ENCODE measurements at regions not wholly inside any gene's neighbourhood (a gene's known extent, or its start where the extent isn't known, plus 50 kb on each side); places are given as distances from the start of the nearest gene placed in this dataset.

DNA sequence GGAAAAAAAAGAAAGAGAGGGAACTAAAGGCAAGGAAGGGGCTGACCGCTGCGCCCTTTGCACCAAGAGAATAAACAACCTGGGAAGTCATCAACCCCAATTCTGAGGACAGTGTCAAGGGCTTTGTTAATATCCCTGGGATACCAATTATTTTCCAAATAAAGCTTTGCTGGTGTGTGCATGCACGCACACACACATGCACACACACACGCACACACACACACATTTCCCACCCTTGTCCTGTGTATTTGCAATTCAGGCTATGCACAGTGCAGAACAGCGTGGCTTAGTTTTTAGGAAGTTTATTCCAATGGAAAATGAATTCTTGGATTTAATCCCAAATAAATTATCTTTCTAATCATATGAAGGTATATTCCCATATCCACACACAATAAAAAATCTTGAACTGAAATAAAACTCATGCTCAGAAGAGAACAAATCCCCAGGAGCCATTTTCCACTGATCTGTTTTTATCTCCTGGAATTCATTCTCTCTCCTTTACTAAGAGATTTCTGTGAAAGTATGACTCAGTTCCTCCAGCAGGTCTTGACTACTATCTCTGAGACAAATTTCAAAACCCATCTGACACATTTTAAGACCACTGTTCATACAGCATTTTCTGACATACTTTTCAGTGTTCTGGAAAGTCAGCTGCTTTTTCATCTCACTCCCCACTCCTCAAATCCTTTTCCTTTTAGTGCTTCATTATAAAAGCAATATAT, 334.4 kb upstream of the ATP2B1 start:
- no peak overlapping the region for H3K4me3 ChIP-seq (replicated peaks; ENCODE audit: low read depth, low read length)
- TF ChIP-seq, protein P1, sequence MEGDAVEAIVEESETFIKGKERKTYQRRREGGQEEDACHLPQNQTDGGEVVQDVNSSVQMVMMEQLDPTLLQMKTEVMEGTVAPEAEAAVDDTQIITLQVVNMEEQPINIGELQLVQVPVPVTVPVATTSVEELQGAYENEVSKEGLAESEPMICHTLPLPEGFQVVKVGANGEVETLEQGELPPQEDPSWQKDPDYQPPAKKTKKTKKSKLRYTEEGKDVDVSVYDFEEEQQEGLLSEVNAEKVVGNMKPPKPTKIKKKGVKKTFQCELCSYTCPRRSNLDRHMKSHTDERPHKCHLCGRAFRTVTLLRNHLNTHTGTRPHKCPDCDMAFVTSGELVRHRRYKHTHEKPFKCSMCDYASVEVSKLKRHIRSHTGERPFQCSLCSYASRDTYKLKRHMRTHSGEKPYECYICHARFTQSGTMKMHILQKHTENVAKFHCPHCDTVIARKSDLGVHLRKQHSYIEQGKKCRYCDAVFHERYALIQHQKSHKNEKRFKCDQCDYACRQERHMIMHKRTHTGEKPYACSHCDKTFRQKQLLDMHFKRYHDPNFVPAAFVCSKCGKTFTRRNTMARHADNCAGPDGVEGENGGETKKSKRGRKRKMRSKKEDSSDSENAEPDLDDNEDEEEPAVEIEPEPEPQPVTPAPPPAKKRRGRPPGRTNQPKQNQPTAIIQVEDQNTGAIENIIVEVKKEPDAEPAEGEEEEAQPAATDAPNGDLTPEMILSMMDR (IDR thresholded peaks at IDR 0.05; ENCODE audit: low read depth, low read length, missing control alignments), result no peak

DNA sequence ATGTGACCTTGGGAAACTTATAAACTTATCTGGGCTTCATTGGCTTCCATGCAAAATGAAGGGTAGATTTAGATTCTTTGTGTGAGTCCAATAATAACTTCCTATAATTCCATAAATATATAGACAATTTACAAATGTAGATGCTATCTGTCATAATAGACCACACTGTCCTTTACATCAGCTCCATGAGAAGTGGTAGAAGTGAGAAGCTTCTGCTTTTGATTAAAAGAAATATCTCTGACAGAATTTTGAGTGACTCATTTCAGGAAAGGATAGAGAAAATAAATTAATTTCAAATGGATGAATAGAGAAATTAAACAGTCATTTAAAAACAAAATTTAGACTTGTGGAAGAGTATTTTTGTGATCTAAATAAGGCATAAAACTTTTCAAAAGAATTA, 329.7 kb upstream of the ATP2B1 start:
- H3K4me3 ChIP-seq (replicated peaks; ENCODE audit: low read depth, low read length), result no peak overlapping the region
- no peak for DNase-seq (ENCODE audit: extremely low read depth, low read depth)
- TF ChIP-seq, protein P1 (IDR thresholded peaks at IDR 0.05; ENCODE audit: low read depth, low read length, missing control alignments), result no peak

More for the DNA sequence above, 334.4 kb upstream of the ATP2B1 start:
- DNase-seq (ENCODE audit: extremely low read depth, low read depth), result no peak

DNA sequence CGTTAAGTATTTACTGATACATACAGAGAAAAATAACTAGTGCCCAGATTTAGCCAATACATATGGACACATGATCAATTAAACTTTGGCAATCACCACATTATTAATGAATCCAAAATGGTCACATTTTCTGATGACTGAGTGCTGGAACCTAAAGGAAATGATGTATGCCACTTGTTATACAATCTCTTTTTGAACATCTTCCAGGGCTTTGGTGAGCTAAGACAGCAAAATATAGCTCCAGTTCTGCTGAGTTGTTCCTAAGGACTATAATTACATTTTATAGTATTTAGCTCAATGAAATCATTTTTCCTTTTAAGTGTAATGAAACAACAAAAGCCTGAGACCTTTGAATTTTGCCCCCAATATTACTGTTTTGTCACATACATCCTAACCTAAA, 329.1 kb upstream of the ATP2B1 start:
- TF ChIP-seq, protein P1 (IDR thresholded peaks at IDR 0.05; ENCODE audit: low read depth, low read length, missing control alignments), result no peak
- DNase-seq (ENCODE audit: extremely low read depth, low read depth), result no peak
- H3K4me3 ChIP-seq (replicated peaks; ENCODE audit: low read depth, low read length), result no peak overlapping the region

DNA sequence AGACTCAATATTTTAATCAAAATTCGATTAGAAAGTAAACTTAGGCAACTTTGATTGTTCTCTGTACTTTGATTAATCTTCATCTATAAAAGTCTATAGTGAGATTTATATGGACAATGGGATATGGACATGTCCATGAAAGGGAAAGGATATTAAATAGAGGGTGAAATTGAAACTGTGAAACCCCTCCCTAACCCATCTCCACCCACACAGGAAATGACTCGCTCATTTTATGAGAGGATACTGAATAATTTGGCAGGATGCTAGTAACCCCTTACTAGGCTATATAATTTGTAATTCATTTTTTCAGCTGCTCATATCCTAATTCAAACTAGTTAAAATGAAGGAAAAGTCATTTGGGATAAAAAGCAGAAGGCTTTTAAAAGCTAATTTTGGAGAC, 328.0 kb upstream of the ATP2B1 start:
- H3K4me3 ChIP-seq (replicated peaks; ENCODE audit: low read depth, low read length), result no peak overlapping the region
- TF ChIP-seq, protein P1 (IDR thresholded peaks at IDR 0.05; ENCODE audit: low read depth, low read length, missing control alignments), result no peak
- DNase-seq (ENCODE audit: extremely low read depth, low read depth), result peak; percentile 73

DNA sequence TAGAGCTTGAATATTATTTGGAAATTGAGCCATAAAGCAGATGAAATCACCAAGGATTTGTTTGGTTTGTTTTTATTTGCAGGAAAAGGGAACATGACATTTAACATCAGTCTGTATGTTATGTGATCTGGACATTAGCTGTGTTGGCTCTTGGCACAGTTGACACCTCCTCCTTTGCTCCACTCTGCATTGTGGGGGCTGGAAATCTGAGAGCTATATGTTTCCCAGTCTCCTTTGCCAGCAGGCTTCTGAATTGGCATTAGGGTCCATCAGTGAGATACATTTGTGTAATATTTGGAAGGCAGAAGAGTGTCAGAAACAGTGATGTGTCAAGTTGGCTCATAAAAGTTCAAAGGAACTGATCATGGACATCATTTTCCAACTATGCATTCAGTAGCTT, 322.1 kb upstream of the ATP2B1 start:
- DNase-seq (ENCODE audit: extremely low read depth, low read depth), result no peak
- TF ChIP-seq, protein P1 (IDR thresholded peaks at IDR 0.05; ENCODE audit: low read depth, low read length, missing control alignments), result no peak
- no peak overlapping the region for H3K4me3 ChIP-seq (replicated peaks; ENCODE audit: low read depth, low read length)

DNA sequence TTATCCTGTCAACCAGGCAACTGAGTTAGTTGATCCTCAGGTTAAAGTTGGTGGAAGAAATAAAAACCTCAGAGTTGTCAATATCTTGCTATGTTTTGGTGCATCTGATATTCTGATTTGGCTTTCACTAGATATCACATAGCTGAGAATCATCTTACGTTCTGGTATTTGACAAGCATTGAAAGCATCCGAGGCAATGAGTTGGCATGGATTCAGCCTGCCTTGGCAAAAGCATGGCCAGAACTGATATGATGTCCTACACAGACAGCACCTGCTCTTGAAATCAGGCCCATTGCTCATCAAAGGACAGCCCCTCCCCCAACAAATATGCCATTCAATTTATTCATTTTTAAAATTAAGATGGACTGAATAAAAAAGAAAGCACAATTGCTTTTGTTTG, 320.7 kb upstream of the ATP2B1 start:
- TF ChIP-seq, protein P1 (IDR thresholded peaks at IDR 0.05; ENCODE audit: low read depth, low read length, missing control alignments), result no peak
- no peak overlapping the region for H3K4me3 ChIP-seq (replicated peaks; ENCODE audit: low read depth, low read length)
- DNase-seq (ENCODE audit: extremely low read depth, low read depth), result no peak

DNA sequence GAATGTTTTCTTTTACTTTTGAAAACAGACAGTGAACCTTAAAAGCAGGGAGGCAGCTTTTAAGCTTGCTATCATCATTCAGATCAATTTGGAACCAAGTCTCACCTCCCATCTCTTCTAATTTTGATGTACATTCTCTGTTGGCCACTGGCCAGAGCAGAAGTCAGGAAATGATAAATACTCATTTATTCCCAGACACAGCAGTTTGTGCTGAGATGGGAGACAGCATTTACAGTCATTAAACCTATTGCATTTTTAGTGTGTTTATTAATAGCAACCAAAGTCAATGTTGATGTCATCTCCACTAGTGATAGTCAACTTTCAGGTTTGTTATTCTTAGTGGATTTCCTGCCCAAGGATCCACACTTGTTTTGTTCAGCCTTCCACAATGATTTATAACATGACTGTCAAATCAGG, 320.0 kb upstream of the ATP2B1 start:
- TF ChIP-seq, protein P1 (IDR thresholded peaks at IDR 0.05; ENCODE audit: low read depth, low read length, missing control alignments), result no peak
- no peak overlapping the region for H3K4me3 ChIP-seq (replicated peaks; ENCODE audit: low read depth, low read length)
- DNase-seq (ENCODE audit: extremely low read depth, low read depth), result no peak
